ENCODE measurements at regions not wholly inside any gene's neighbourhood (a gene's known extent, or its start where the extent isn't known, plus 50 kb on each side); places are given as distances from the start of the nearest gene placed in this dataset.

GRCh38 chr13:105907319-105908019 lies 628.0 kb downstream of the EFNB2 start:
- Mint-ChIP-seq H3K27me3 (ENCODE audit: insufficient read depth) (peaks cover 7% of the 10 kb centered on the region), H3K4me1 (peaks cover 3% of the 10 kb centered on the region), H3K4me3 (no peak overlapping the region), H3K27ac (no peak overlapping the region), H3K9me3 (no peaks in the 10 kb centered on the region), H3K36me3 (ENCODE audit: low read depth) (no peaks in the 10 kb centered on the region)
- WGBS, 2 experiments (ENCODE audit: insufficient coverage in 1 of 2, insufficient read length in 1 of 2): 88 to 97% methylated on average over 1 to 2 of the region's 3 CpGs
- H3K9me3 ChIP-seq (ENCODE audit: control insufficient read depth, low read length): no peaks in the 10 kb centered on the region
- H3K27me3 ChIP-seq (ENCODE audit: control insufficient read depth, insufficient read depth, low read length, poor library complexity, severe bottlenecking): no peaks in the 10 kb centered on the region
- no peaks in the 10 kb centered on the region for H3K36me3 ChIP-seq (ENCODE audit: control insufficient read depth, insufficient read depth, low read length)
- TF ChIP-seq CTCF (conservative IDR thresholded peaks at IDR 0.05): no peak
- H3K4me1 ChIP-seq (ENCODE audit: control insufficient read depth, insufficient read depth, low read length): no peaks in the 10 kb centered on the region
- no peak overlapping the region for H3K4me3 ChIP-seq (ENCODE audit: low read length)
- no peak overlapping the region for H3K9ac ChIP-seq (ENCODE audit: extremely low read depth, low read length, poor library complexity, severe bottlenecking)
- no peak overlapping the region for H3K27ac ChIP-seq (ENCODE audit: low read depth, low read length)
- DNase-seq: no peak

GRCh38 chr13:105906746-105907145 lies 628.7 kb downstream of the EFNB2 start:
- peaks cover 7% of the 10 kb centered on the region for H3K27me3 Mint-ChIP-seq (ENCODE audit: insufficient read depth)
- Histone ChIP-seq H3K27ac (ENCODE audit: low read depth, low read length) (no peak overlapping the region), H3K4me3 (ENCODE audit: low read length) (no peak overlapping the region), H3K9me3 (ENCODE audit: control insufficient read depth, low read length) (no peaks in the 10 kb centered on the region), H3K9ac (ENCODE audit: extremely low read depth, low read length, poor library complexity, severe bottlenecking) (no peak overlapping the region), H3K4me1 (ENCODE audit: control insufficient read depth, insufficient read depth, low read length) (no peaks in the 10 kb centered on the region), H3K36me3 (ENCODE audit: control insufficient read depth, insufficient read depth, low read length) (no peaks in the 10 kb centered on the region), H3K27me3 (ENCODE audit: control insufficient read depth, insufficient read depth, low read length, poor library complexity, severe bottlenecking) (no peaks in the 10 kb centered on the region)
- peaks cover 3% of the 10 kb centered on the region for H3K4me1 Mint-ChIP-seq
- no peak overlapping the region for H3K27ac Mint-ChIP-seq
- H3K4me3 Mint-ChIP-seq: no peak overlapping the region
- H3K36me3 Mint-ChIP-seq (ENCODE audit: low read depth): no peaks in the 10 kb centered on the region
- 95 to 98% methylated on average over 5 of the region's 5 CpGs for WGBS, 2 experiments (ENCODE audit: insufficient coverage in 1 of 2, insufficient read length in 1 of 2)
- DNase-seq: no peak
- TF ChIP-seq CTCF (conservative IDR thresholded peaks at IDR 0.05): no peak
- no peaks in the 10 kb centered on the region for H3K9me3 Mint-ChIP-seq

GRCh38 chr13:105904034-105904742 lies 631.3 kb downstream of the EFNB2 start:
- no peaks in the 10 kb centered on the region for H3K27me3 ChIP-seq (ENCODE audit: control insufficient read depth, insufficient read depth, low read length, poor library complexity, severe bottlenecking)
- WGBS, 2 experiments (ENCODE audit: insufficient coverage in 1 of 2, insufficient read length in 1 of 2): 90 to 95% methylated on average over 2 to 9 of the region's 9 CpGs
- Mint-ChIP-seq H3K4me1 (no peaks in the 10 kb centered on the region), H3K27ac (no peak overlapping the region), H3K9me3 (no peaks in the 10 kb centered on the region), H3K4me3 (no peak overlapping the region), H3K27me3 (ENCODE audit: insufficient read depth) (peaks cover 2% of the 10 kb centered on the region), H3K36me3 (ENCODE audit: low read depth) (no peaks in the 10 kb centered on the region)
- H3K4me3 ChIP-seq (ENCODE audit: low read length): no peak overlapping the region
- H3K9me3 ChIP-seq (ENCODE audit: control insufficient read depth, low read length): no peaks in the 10 kb centered on the region
- H3K4me1 ChIP-seq (ENCODE audit: control insufficient read depth, insufficient read depth, low read length): no peaks in the 10 kb centered on the region
- no peak overlapping the region for H3K27ac ChIP-seq (ENCODE audit: low read depth, low read length)
- no peak overlapping the region for H3K9ac ChIP-seq (ENCODE audit: extremely low read depth, low read length, poor library complexity, severe bottlenecking)
- TF ChIP-seq CTCF (conservative IDR thresholded peaks at IDR 0.05): no peak
- DNase-seq: no peak
- no peaks in the 10 kb centered on the region for H3K36me3 ChIP-seq (ENCODE audit: control insufficient read depth, insufficient read depth, low read length)

Measured in endodermal cell (in vitro differentiated cells).